Right lobe of liver (tissue), 6 donors: ENCODE measurements at regions not wholly inside any gene's neighbourhood (a gene's known extent, or its start where the extent isn't known, plus 50 kb on each side); places are given as distances from the start of the nearest gene placed in this dataset.

Experiments used
- ATAC-seq, 4 donors: fragments of 200-7000 bp; cut with Tn5 transposase; one replicate each; pipeline ENCODE4 v1.9.1; 2020; ENCODE audit warnings: mild to moderate bottlenecking in 4 of 4, moderate library complexity in 4 of 4
- DNase-seq, 3 donors: peaks; one replicate each; pipeline ENCODE4 v3.0.0-alpha.2; 2020
- H3K27ac ChIP-seq, 3 donors: fragments of 200-600 bp; one replicate each; pipeline ENCODE4 v1.8.0; 2022
- H3K27me3 ChIP-seq, 2 donors: fragments of 200-600 bp; one replicate each; pipeline ENCODE4 v1.8.0; 2022
- H3K36me3 ChIP-seq, 4 donors: fragments of 200-600 bp; sonication (generic) in 1 of 4; one replicate each; pipeline versions ENCODE4 v1.5.1 to v1.8.0; 2017 to 2022; ENCODE audit warnings: control low read depth in 1 of 4
- H3K4me1 ChIP-seq, 4 donors: fragments of 200-600 bp; sonication (generic) in 1 of 4; one replicate each; pipeline versions ENCODE4 v1.5.1 to v1.8.0; 2017 to 2022; ENCODE audit warnings: control low read depth in 1 of 4
- H3K4me3 ChIP-seq, 3 donors: fragments of 200-600 bp; one replicate each; pipeline ENCODE4 v1.8.0; 2022
- H3K9me3 ChIP-seq, 4 donors: fragments of 200-600 bp; sonication (generic) in 1 of 4; one replicate each; pipeline versions ENCODE4 v1.5.1 to v1.8.0; 2017 to 2022; ENCODE audit warnings: control low read depth in 1 of 4
- CTCF ChIP-seq, 4 donors: fragments of 200-600 bp in 3 of 4; fragments of 450-650 bp in 1 of 4; IDR thresholded peaks; one replicate each; pipeline versions ENCODE4 v1.5.1 to v1.8.0; 2016 to 2022; ENCODE audit warnings: antibody characterized with exemption in 4 of 4, mild to moderate bottlenecking in 2 of 4
- POLR2A ChIP-seq: fragments of 450-650 bp; IDR thresholded peaks from one replicate; pipeline ENCODE4 v1.6.1; 2017; ENCODE audit warnings: antibody characterized with exemption, mild to moderate bottlenecking
- WGBS: methylation state at CpG from one replicate; pipeline ENCODE4 v1.1.6; 2018; ENCODE audit warnings: low coverage, low lambda C conversion rate; ENCODE audit not compliant: insufficient coverage; ENCODE audit errors: missing lambda C conversion rate; 5-methylcytosine and 5-hydroxymethylcytosine counted together
- intact Hi-C, 2 donors: fragments of 100-400 bp; cut with DNase I; formaldehyde crosslinking; loops; one replicate each; pipeline versions ENCODE4 v1.11.2 to v1.14.1; 2022
- donor health status: DM: no; HTN: yes; CAD: no.
- donor health status: DM: no; HTN: no; CAD: no.
- donor health status: DM: no; HTN: no; CAD: no.
- donor health status: DM: no; HTN: yes; CAD: no.
- donor health status: DM: no; HTN: yes; CAD: no.

GRCh38 chr1:119228335-119229080 lies 88.1 kb upstream of the WARS2 start:
- Histone ChIP-seq H3K27ac (no peak overlapping the region), H3K9me3 (no peaks in the 10 kb centered on the region), H3K27me3 (no peaks in the 10 kb centered on the region), H3K4me1 (no peaks in the 10 kb centered on the region), H3K36me3 (no peaks in the 10 kb centered on the region), H3K4me3 (no peak overlapping the region)
- 76% methylated on average over 4 of the region's 4 CpGs for WGBS
- TF ChIP-seq CTCF (IDR thresholded peaks at IDR 0.05) (no peak), POLR2A (no peak)
- intact Hi-C loops: no loop called here
- DNase-seq (no peak), ATAC-seq (no peak)

GRCh38 chr1:119235120-119235519 lies 94.7 kb upstream of the WARS2 start:
- Histone ChIP-seq H3K27ac (no peak overlapping the region), H3K9me3 (no peaks in the 10 kb centered on the region), H3K27me3 (no peaks in the 10 kb centered on the region), H3K4me3 (no peak overlapping the region), H3K4me1 (no peaks in the 10 kb centered on the region), H3K36me3 (no peaks in the 10 kb centered on the region)
- intact Hi-C loops: no loop called here
- WGBS: 96% methylated on average over 2 of the region's 2 CpGs
- no peak for ATAC-seq
- no peak for DNase-seq
- TF ChIP-seq POLR2A (no peak), CTCF (IDR thresholded peaks at IDR 0.05) (no peak)

GRCh38 chr1:119245881-119246280 lies 105.4 kb upstream of the WARS2 start:
- Histone ChIP-seq H3K9me3 (no peaks in the 10 kb centered on the region), H3K36me3 (no peaks in the 10 kb centered on the region), H3K4me3 (no peak overlapping the region), H3K27ac (no peak overlapping the region), H3K27me3 (no peaks in the 10 kb centered on the region), H3K4me1 (no peaks in the 10 kb centered on the region)
- intact Hi-C loops: no loop called here
- TF ChIP-seq POLR2A (no peak), CTCF (IDR thresholded peaks at IDR 0.05) (no peak)
- 63% methylated on average over 1 of the region's 1 CpG for WGBS
- ATAC-seq: no peak
- no peak for DNase-seq

GRCh38 chr1:119249283-119249682 lies 108.8 kb upstream of the WARS2 start:
- WGBS: 87% methylated on average over 4 of the region's 5 CpGs
- Histone ChIP-seq H3K9me3 (no peaks in the 10 kb centered on the region), H3K36me3 (no peaks in the 10 kb centered on the region), H3K27me3 (no peaks in the 10 kb centered on the region), H3K27ac (no peak overlapping the region), H3K4me1 (peaks cover 0 to 2% (median 0%) of the 10 kb centered on the region in 4 donors), H3K4me3 (no peak overlapping the region)
- intact Hi-C loops: no loop called here
- DNase-seq (no peak), ATAC-seq (no peak)
- TF ChIP-seq POLR2A (no peak), CTCF (IDR thresholded peaks at IDR 0.05) (no peak)
